NCI-H2081 (cell line): ENCODE measurements at regions not wholly inside any gene's neighbourhood (a gene's known extent, or its start where the extent isn't known, plus 50 kb on each side); places are given as distances from the start of the nearest gene placed in this dataset.
A peak's percentile ranks its signal among the peaks of the same experiment; 100 is the strongest.

Source experiments
- DNase-seq, 2 experiments: peaks; one replicate each; lab custom pipeline; 2025; lab: John Stamatoyannopoulos, UW

DNA sequence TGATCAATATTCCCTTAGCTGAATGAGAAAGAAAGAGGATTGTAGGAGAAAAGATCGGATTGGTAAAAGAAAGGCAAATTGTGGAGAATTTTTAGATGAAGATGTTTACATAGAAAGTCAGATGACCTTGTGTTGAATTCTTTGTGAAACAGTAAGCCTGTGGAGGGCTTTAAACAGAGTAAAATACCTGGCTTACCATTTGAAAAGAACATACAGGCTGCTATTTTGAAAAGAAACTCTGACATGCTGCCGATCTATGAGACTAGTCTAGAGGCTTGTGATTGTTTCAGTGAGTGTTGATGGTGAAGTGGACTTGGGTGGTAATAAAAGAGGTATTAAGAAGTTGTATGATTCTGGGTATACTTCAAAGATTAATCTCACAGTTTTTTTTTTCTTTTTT, 938.9 kb upstream of the PRR20A start:
- DNase-seq: no peak

- no peak for DNase-seq
Measured at GRCh38 chr13:56216221-56216620, 924.5 kb upstream of the PRR20A start.

DNA sequence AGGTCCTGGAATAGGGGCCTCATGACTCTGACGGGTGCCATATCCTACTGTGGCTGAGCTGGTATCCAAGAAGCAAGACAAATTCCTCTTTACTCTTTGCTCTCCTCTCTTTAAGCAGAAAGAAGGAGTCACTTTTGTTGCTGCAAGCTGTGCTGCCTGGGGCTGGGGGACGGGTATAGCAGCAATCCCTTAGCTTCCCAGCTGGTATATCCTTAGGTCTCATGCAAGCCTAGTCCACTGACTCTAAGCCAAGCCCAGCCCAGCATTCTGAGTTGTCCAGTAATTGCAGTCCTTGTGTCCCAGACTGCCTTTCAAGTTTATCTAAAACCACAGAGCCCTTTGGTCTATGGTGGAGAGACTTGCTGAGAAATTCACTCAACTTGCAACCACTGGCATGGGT, 893.0 kb upstream of the PRR20A start:
- DNase-seq: no peak

DNA sequence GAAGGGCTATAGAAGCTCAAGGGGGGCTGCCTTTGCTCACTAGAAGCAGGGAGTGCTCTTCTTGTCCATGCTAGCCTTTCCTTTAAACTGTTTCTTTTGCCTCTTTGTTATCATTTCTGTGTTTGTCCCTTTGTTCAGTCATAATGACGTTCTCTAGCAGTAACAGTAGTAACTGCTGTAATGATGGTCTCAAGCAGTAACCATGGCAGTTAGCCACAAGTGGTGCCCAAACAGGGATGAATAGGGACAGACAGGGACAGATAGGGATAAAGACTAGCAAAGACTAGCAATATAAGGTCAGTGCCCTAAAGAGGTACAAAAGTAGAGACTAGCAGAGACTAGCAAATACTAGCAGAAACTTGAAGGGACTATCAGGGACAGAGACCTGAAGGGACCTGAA, 869.0 kb upstream of the PRR20A start:
- no peak for DNase-seq

GRCh38 chr13:56283262-56283828, 857.4 kb upstream of the PRR20A start:
- DNase-seq: no peak

- DNase-seq: peak in 1 of 2 experiments; percentile 0
Measured at GRCh38 chr13:56299650-56300049, 841.1 kb upstream of the PRR20A start.

DNA sequence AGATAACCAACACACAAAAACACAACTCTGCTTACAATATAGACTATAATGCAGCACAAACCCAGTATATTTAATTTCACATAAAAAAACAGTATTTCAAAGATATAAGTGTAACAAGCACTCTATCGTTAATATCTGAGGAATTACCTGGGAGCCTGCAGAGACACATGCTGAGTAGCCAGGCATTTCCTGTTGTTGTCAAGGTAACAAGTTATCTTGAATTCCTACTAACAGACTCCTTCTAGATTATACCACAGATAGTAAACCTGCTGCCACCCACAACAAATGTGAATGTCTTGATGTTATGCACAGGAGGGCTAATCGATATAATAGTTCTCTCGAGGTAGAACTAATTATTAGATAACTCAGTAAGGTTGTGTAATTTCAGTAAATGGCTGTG, 826.0 kb upstream of the PRR20A start:
- DNase-seq: no peak

DNA sequence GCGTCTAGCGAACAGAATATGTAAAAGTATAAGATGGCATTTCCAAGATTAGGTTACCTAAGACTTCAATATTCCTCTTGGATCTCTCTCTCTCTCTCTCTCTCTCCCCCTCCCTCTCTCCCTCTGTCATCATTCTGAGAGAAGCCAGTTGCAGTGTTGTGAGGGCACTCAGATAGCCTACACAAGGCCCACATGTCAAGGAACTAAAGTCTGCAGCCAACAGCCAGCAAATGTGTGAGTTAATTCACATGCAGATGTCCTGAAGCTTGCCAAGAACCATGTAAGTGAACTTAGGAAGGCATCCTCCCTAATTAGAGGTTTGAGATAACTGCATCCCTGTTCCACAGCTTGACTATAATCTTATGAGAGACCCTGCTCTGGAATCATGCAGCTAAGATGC, 822.9 kb upstream of the PRR20A start:
- DNase-seq: no peak

DNA sequence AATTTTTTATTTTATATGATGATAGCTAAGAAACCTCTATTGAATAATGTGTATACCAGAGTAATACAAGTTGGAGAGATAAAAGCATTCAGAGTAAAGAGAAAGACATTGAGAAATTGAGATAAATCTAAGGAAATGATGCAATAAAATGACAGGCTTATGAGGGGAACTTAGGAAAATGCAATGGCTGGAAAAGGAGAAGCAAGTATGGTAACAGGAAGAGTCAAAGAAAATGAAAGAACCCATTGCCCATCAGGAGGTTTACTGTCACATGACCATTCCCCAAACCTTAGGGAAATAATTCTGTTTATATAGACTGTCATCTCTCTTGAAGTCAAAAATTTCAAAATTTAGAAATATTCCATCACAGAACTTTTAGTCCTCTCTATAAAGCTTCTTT, 808.0 kb upstream of the PRR20A start:
- no peak for DNase-seq

DNA sequence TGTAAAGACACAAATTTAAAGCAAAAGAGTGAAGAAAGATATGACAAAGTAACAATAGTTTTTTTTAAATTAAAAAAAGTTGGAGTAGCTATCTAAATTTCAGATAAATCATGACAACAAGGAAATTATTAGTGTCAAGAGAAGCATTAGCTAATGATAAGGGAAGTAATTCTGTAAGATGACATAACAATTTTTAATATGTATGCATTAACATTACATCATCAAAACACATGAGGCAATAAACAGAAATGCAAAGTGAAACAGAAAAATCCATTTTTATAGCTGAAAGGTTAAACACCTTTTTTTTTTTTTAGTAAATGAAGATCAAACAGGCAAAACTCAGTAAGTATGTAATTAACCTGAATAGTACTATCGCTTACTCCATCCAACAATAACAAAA, 804.9 kb upstream of the PRR20A start:
- DNase-seq: no peak

DNA sequence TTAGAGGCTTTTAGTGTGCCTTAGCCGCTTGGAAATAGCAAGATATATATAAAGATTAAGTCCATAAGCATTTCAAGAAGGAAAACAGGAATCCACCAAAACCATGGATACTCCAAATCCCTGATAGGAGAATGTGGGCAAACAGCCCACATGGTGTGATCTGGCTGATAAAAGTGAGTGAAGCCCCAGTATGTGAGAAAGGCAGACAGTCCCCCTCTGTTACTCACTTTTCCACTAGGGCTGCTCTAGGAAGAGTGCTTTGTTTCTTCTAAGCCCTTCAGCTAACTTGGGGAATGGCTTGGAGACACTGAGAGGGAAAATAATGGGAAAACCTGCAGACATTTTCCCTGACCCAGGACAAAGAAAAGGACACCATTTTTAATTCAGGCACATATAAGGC, 802.3 kb upstream of the PRR20A start:
- no peak for DNase-seq

DNA sequence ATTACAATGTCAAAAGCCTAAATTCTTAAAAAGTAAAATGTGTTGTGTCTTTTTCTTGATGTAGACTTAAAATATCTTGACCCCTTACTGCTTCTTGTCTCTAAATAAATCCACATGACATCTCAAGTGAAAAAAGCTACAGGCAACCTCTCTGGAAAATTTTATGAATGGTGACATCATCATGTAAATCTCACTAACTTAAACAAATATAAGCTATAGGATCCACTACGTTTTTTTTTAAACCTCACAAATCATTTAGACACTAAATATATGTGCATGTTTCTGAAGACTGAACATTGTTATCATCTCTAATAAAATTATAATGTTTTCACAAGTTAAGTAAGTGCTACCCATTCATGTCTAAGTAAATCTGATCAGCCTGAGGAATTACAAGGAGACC, 793.7 kb upstream of the PRR20A start:
- no peak for DNase-seq

DNA sequence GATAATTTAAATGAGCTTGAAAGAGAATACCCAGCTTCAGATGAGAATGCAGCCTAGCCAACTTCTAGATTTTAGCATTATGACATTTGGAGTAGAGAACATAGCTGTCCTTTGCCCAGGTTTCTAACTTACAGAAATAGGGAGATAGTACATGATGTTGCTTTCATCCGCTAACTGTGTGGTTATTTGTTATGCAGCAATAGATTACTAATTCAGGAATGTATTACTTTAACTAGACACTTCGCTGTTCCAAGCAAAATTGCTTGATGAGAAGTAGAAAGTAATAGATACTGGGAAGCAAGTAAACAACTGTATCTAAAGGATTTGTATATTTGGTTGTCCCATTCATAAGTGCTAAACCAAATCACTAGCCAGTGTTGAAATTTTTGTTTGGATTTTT, 790.9 kb upstream of the PRR20A start:
- DNase-seq: no peak

- peak; percentile 8 to 37 for DNase-seq
Measured at GRCh38 chr13:56351041-56351440, 789.7 kb upstream of the PRR20A start.

- no peak for DNase-seq
Measured at GRCh38 chr13:56352361-56352760, 788.4 kb upstream of the PRR20A start.

DNA sequence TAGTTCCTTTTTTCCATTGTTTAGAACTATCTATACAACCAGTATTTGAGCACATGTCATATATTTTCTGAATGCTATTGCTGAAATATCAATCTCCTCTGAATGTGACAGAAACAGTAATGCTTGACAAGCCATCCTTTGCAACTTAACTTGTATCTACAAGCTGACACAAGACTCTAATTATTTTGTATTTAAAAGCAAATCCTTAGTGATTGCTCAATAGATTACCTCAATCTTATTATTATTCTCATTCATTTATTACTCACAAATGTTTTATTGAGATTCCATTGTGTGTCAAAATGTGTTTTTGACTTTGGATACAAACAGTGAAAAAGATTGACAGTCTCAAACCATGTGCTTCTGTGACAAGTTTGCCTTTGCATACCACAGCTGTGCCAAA, 787.8 kb upstream of the PRR20A start:
- no peak for DNase-seq

GRCh38 chr13:56356690-56357089, 784.0 kb upstream of the PRR20A start:
- no peak for DNase-seq

GRCh38 chr13:56378566-56378965, 762.2 kb upstream of the PRR20A start:
- no peak for DNase-seq

DNA sequence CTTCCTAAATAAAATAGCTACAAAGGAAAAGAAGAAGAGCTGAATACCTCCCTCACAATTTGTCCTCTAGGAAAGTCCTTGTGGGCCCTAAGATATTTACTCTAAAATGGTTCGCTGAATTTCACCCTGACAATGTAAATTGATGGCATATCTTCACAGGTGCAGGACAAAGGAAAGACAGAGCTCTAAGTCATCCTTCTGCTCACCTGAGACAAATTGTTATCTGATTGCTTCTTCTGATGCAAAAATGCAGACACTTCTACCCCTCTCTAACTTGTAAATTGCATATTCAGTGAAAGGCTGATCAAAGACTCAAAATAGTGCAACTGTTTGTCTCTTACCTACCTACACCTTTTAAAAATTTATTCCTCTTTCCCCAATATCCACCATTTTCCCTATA, 747.2 kb upstream of the PRR20A start:
- DNase-seq: no peak

- DNase-seq: no peak
Measured at GRCh38 chr13:56396318-56396717, 744.4 kb upstream of the PRR20A start.

- no peak for DNase-seq
Measured at GRCh38 chr13:56400774-56401173, 739.9 kb upstream of the PRR20A start.

GRCh38 chr13:56412856-56413255, 727.9 kb upstream of the PRR20A start:
- DNase-seq: no peak

- no peak for DNase-seq
Measured at GRCh38 chr13:56424246-56424645, 716.5 kb upstream of the PRR20A start.

DNA sequence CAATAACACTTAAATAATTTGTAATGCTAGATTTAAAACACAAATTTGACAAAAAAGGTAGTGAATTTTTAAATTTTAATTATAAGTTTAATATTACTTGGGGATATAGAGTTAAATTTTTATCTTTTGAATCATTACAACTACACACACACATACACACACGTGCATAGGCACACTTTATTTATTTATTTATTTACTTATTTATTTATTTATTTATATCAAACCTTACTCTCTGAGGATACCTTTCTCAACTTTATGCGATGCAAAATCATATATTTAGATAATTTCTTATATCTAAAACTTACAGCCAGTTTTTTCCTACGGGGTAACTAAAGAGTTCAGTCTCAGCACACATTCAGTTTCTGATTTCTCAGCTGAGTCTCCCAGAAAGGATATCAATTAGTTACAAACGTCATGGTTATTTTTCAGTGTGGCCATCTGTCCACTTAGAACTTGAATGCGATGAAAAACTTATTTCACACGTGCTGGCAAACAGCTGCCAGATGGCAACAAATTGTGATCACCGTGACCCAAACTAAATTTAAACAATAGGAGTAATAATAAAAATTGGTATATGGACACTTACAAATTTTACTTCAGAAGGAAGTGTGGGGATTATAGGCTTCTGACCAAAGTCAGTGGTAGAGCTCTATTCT, 683.1 kb upstream of the PRR20A start:
- DNase-seq: no peak
